Gastroesophageal sphincter (tissue), 3 donors: ENCODE measurements at regions not wholly inside any gene's neighbourhood (a gene's known extent, or its start where the extent isn't known, plus 50 kb on each side); places are given as distances from the start of the nearest gene placed in this dataset.

Experiments used
- CTCF ChIP-seq, 4 experiments: fragments of 200-600 bp in 2 of 4; fragments of 450-650 bp in 2 of 4; sonication (generic) in 1 of 4; IDR thresholded peaks; one replicate each; pipeline ENCODE4 v1.5.1; 2017 to 2019; ENCODE audit warnings: antibody characterized with exemption in 4 of 4, mild to moderate bottlenecking in 2 of 4, moderate library complexity in 2 of 4
- POLR2AphosphoS5 ChIP-seq: sonication (generic); formaldehyde crosslinking; IDR thresholded peaks from one replicate; pipeline ENCODE4 v1.6.1; 2017; ENCODE audit warnings: antibody characterized with exemption

GRCh38 chrX:69037786-69038185, 127.5 kb downstream of the PJA1 start:
- TF ChIP-seq POLR2AphosphoS5 (no peak), CTCF (IDR thresholded peaks at IDR 0.05) (no peak)
